Transverse colon (tissue), 4 donors: ENCODE measurements at regions not wholly inside any gene's neighbourhood (a gene's known extent, or its start where the extent isn't known, plus 50 kb on each side); places are given as distances from the start of the nearest gene placed in this dataset.

Source experiments
- EP300 ChIP-seq: sonication (generic); formaldehyde crosslinking; IDR thresholded peaks from one replicate; pipeline ENCODE4 v1.6.1; 2017; ENCODE audit warnings: antibody characterized with exemption, low read depth
- POLR2A ChIP-seq: fragments of 450-650 bp; IDR thresholded peaks from one replicate; pipeline ENCODE4 v1.6.1; 2016; ENCODE audit warnings: antibody characterized with exemption, mild to moderate bottlenecking, moderate library complexity
- POLR2AphosphoS5 ChIP-seq, 3 donors: sonication (generic); formaldehyde crosslinking; IDR thresholded peaks; one replicate each; pipeline ENCODE4 v1.6.1; 2016; ENCODE audit warnings: antibody characterized with exemption in 3 of 3
- TF ChIP-seq, protein P1 (sequence below), 5 experiments: fragments of 200-600 bp in 3 of 5; fragments of 450-650 bp in 2 of 5; sonication (generic) in 3 of 5; IDR thresholded peaks; 1 replicate in 2 of 5; 2 replicates in 3 of 5; pipeline ENCODE4 v1.5.1; 2016 to 2017; ENCODE audit warnings: antibody characterized with exemption in 5 of 5, inconsistent platforms in 3 of 5, mild to moderate bottlenecking in 2 of 5, moderate library complexity in 1 of 5

DNA sequence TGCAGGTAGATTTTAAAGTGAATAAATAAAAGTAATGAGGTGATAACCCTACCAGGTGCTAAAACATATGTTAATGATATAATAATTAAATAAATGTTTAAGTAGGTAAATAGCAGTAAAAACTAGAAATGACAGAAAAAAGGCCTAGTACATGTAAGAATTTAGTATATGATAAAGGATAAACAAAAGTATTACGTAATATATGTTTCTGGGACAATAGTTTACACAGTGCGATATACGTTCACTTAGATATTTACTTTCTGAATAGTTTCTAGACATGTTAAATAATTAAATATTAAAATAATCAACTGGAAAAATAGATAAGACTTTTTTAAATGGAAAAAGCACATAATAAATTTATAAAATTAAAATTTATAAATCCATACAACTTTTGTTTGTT lies 340.9 kb downstream of the LIG4 start:
- TF ChIP-seq EP300, result no peak
- TF ChIP-seq, protein P1, sequence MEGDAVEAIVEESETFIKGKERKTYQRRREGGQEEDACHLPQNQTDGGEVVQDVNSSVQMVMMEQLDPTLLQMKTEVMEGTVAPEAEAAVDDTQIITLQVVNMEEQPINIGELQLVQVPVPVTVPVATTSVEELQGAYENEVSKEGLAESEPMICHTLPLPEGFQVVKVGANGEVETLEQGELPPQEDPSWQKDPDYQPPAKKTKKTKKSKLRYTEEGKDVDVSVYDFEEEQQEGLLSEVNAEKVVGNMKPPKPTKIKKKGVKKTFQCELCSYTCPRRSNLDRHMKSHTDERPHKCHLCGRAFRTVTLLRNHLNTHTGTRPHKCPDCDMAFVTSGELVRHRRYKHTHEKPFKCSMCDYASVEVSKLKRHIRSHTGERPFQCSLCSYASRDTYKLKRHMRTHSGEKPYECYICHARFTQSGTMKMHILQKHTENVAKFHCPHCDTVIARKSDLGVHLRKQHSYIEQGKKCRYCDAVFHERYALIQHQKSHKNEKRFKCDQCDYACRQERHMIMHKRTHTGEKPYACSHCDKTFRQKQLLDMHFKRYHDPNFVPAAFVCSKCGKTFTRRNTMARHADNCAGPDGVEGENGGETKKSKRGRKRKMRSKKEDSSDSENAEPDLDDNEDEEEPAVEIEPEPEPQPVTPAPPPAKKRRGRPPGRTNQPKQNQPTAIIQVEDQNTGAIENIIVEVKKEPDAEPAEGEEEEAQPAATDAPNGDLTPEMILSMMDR (IDR thresholded peaks at IDR 0.05), result no peak
- TF ChIP-seq POLR2A, result no peak
- TF ChIP-seq POLR2AphosphoS5 (IDR thresholded peaks at IDR 0.05), result no peak
